Prostate gland (tissue), 2 donors: ENCODE measurements at regions not wholly inside any gene's neighbourhood (a gene's known extent, or its start where the extent isn't known, plus 50 kb on each side); places are given as distances from the start of the nearest gene placed in this dataset.
A peak's percentile ranks its signal among the peaks of the same experiment; 100 is the strongest.

Experiments used
- DNase-seq: peaks from one replicate; pipeline ENCODE4 v3.0.0-alpha.2; 2019; ENCODE audit warnings: low spot score
- H3K27ac ChIP-seq, 2 donors: fragments of 200-600 bp; sonication (generic); 2 replicates each; pipeline ENCODE4 v1.5.1; 2017 to 2019
- H3K27me3 ChIP-seq: fragments of 200-600 bp; sonication (generic); replicated peaks from 2 replicates; pipeline ENCODE4 v1.5.1; 2019; ENCODE audit not compliant: insufficient read depth
- H3K36me3 ChIP-seq, 2 donors: fragments of 200-600 bp; sonication (generic); 1 replicate in 1 of 2; 2 replicates in 1 of 2; pipeline versions ENCODE4 v1.5.1 to v1.8.1; 2017 to 2019
- H3K4me1 ChIP-seq: fragments of 200-600 bp; sonication (generic); replicated peaks from 2 replicates; pipeline ENCODE4 v1.5.1; 2019
- H3K4me3 ChIP-seq, 2 donors: fragments of 200-600 bp; sonication (generic); 2 replicates each; pipeline ENCODE4 v1.5.1; 2017 to 2019
- H3K9me3 ChIP-seq: fragments of 200-600 bp; sonication (generic); 2 replicates; pipeline ENCODE4 v1.5.1; 2017
- POLR2A ChIP-seq: fragments of 450-650 bp; IDR thresholded peaks from one replicate; pipeline ENCODE4 v1.6.1; 2016; ENCODE audit warnings: antibody characterized with exemption, mild to moderate bottlenecking
- POLR2AphosphoS5 ChIP-seq: sonication (generic); formaldehyde crosslinking; IDR thresholded peaks from one replicate; pipeline ENCODE4 v1.6.1; 2017; ENCODE audit warnings: antibody characterized with exemption
- WGBS: methylation state at CpG from one replicate; pipeline ENCODE4 v1.1.5; 2018; 5-methylcytosine and 5-hydroxymethylcytosine counted together
- intact Hi-C: fragments of 100-400 bp; cut with DNase I; formaldehyde crosslinking; loops from one replicate; pipeline ENCODE4 v1.14.2; 2022
- TF ChIP-seq, protein P1 (sequence below), 4 experiments: fragments of 200-600 bp in 2 of 4; fragments of 450-650 bp in 2 of 4; sonication (generic) in 2 of 4; IDR thresholded peaks; 1 replicate in 3 of 4; 2 replicates in 1 of 4; pipeline ENCODE4 v1.5.1; 2016 to 2019; ENCODE audit warnings: antibody characterized with exemption in 4 of 4, mild to moderate bottlenecking in 2 of 4, moderate library complexity in 2 of 4

GRCh38 chr6:27836783-27837624 is 75.2 kb downstream of the OR2B2 start:
- Histone ChIP-seq H3K36me3 (no peaks in the 10 kb centered on the region), H3K4me3 (peak overlapping the region; percentile 57 to 69), H3K27me3 (no peaks in the 10 kb centered on the region), H3K4me1 (peaks cover 13% of the 10 kb centered on the region), H3K27ac (peak overlapping the region; percentile 94 to 97), H3K9me3 (no peaks in the 10 kb centered on the region)
- WGBS: under 1% methylated on average over 25 of the region's 25 CpGs
- intact Hi-C loops: loop anchor here (5.0 kb wide), 1 partner anchor 35 kb away; a partner anchor contains a TSS
- peak; percentile 73 for DNase-seq
- TF ChIP-seq, protein P1, sequence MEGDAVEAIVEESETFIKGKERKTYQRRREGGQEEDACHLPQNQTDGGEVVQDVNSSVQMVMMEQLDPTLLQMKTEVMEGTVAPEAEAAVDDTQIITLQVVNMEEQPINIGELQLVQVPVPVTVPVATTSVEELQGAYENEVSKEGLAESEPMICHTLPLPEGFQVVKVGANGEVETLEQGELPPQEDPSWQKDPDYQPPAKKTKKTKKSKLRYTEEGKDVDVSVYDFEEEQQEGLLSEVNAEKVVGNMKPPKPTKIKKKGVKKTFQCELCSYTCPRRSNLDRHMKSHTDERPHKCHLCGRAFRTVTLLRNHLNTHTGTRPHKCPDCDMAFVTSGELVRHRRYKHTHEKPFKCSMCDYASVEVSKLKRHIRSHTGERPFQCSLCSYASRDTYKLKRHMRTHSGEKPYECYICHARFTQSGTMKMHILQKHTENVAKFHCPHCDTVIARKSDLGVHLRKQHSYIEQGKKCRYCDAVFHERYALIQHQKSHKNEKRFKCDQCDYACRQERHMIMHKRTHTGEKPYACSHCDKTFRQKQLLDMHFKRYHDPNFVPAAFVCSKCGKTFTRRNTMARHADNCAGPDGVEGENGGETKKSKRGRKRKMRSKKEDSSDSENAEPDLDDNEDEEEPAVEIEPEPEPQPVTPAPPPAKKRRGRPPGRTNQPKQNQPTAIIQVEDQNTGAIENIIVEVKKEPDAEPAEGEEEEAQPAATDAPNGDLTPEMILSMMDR (IDR thresholded peaks at IDR 0.05): no peak
- peak; percentile 15 for TF ChIP-seq POLR2A
- TF ChIP-seq POLR2AphosphoS5: peak; percentile 86

- peak overlapping the region; percentile 94 to 97 for H3K27ac ChIP-seq
- TF ChIP-seq POLR2AphosphoS5 (no peak), POLR2A (no peak)
- TF ChIP-seq, protein P1 (IDR thresholded peaks at IDR 0.05): no peak
- H3K36me3 ChIP-seq: no peaks in the 10 kb centered on the region
- 20% methylated on average over 3 of the region's 3 CpGs for WGBS
- no peaks in the 10 kb centered on the region for H3K9me3 ChIP-seq
- no peaks in the 10 kb centered on the region for H3K27me3 ChIP-seq
- DNase-seq: no peak
- H3K4me1 ChIP-seq: peaks cover 13% of the 10 kb centered on the region
- intact Hi-C loops: loop anchor here (5.0 kb wide), 1 partner anchor 36 kb away; a partner anchor contains a TSS
- H3K4me3 ChIP-seq: peak overlapping the region; percentile 57 to 69
Observed at GRCh38 chr6:27836141-27836782, 75.9 kb downstream of the OR2B2 start.

DNA sequence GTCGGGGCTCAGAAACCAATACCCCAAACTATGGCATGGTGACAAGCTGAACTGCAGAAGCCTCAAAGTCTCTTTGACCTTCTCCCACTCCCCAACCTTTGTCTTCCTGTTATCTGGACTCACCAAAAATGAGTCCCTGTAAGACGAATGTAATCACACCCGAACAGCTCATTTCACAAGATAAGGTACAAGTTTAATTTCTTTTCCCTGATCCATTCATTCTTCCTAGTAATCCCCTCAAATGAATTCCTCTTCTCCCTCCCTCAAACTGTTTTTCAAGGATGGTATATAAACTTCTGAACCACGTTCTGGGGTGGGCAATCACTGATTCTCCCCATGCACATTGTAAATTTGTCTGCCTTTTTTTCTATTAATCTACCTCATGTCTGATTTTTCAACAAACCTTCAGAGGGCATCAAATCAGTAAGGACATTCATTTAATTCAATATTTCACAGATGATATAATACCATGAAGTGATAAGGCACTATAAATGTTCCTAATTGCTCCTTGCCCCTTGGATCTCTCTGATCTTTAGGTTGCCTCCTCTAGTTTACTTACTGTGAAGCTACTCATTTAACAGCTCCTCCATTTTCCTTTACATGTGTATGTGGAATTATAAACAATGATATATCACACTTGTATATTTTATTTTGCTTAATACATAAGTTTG is 77.2 kb downstream of the OR2B2 start:
- TF ChIP-seq, protein P1 (IDR thresholded peaks at IDR 0.05): no peak
- TF ChIP-seq POLR2A (no peak), POLR2AphosphoS5 (no peak)
- WGBS: 88% methylated on average over 4 of the region's 4 CpGs

DNA sequence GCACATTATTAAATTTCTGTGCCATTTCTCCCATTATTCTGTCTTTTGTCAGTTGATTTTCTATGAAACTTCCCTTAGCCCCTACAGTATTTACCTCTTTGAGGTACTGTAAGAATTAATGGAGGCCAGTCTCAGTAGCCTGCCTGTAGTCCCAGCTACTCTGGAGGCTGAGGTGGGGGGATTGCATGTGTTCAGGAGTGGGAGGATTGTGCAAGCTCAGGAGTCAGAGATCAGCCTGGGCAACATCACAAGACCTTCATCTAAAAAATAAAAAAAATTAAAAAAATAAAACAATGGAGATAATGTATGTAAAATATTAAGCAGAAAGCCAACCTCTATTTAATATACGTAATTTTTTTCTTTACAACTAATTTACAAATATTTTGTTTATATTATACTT is 77.8 kb downstream of the OR2B2 start:
- H3K4me1 ChIP-seq: peaks cover 6% of the 10 kb centered on the region
- intact Hi-C loops: no loop called here
- TF ChIP-seq, protein P1 (IDR thresholded peaks at IDR 0.05): no peak
- TF ChIP-seq POLR2AphosphoS5: no peak
- no peak for TF ChIP-seq POLR2A
- WGBS: 95% methylated on average over 1 of the region's 1 CpG
- no peaks in the 10 kb centered on the region for H3K36me3 ChIP-seq
- no peak for DNase-seq
- H3K27ac ChIP-seq: no peak overlapping the region
- no peaks in the 10 kb centered on the region for H3K9me3 ChIP-seq
- H3K4me3 ChIP-seq: no peak overlapping the region
- no peaks in the 10 kb centered on the region for H3K27me3 ChIP-seq

More for the DNA sequence above, 77.2 kb downstream of the OR2B2 start:
- H3K9me3 ChIP-seq: no peaks in the 10 kb centered on the region
- no peak overlapping the region for H3K27ac ChIP-seq
- no peaks in the 10 kb centered on the region for H3K36me3 ChIP-seq
- no peak for DNase-seq
- peaks cover 12% of the 10 kb centered on the region for H3K4me1 ChIP-seq
- intact Hi-C loops: loop anchor here (5.0 kb wide), 1 partner anchor 37 kb away; a partner anchor contains a TSS
- no peak overlapping the region for H3K4me3 ChIP-seq
- H3K27me3 ChIP-seq: no peaks in the 10 kb centered on the region
